ENCODE measurements at regions not wholly inside any gene's neighbourhood (a gene's known extent, or its start where the extent isn't known, plus 50 kb on each side); places are given as distances from the start of the nearest gene placed in this dataset.

DNA sequence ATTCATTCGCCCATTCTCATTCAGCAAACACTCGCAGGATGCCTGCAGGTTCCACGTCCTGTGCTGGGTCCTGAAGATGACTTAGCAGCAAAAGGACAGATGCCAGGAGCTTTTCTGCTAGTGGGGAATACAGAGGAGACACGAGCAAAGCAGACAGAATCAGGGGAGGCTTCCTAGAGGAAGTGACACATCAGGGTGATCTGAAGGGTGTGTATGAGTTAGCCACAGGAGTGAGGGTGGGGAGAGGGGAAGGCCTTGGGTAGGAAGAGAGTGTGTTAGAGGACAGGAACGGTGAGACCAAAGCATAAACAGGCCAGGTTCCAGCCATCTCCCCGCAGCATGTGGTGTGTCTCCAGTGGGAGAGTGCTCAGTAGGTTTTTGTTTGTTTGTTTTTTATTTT is 73.4 kb upstream of the GTSF1L start:
- TF ChIP-seq, protein P1, sequence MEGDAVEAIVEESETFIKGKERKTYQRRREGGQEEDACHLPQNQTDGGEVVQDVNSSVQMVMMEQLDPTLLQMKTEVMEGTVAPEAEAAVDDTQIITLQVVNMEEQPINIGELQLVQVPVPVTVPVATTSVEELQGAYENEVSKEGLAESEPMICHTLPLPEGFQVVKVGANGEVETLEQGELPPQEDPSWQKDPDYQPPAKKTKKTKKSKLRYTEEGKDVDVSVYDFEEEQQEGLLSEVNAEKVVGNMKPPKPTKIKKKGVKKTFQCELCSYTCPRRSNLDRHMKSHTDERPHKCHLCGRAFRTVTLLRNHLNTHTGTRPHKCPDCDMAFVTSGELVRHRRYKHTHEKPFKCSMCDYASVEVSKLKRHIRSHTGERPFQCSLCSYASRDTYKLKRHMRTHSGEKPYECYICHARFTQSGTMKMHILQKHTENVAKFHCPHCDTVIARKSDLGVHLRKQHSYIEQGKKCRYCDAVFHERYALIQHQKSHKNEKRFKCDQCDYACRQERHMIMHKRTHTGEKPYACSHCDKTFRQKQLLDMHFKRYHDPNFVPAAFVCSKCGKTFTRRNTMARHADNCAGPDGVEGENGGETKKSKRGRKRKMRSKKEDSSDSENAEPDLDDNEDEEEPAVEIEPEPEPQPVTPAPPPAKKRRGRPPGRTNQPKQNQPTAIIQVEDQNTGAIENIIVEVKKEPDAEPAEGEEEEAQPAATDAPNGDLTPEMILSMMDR (IDR thresholded peaks at IDR 0.05; ENCODE audit: poor library complexity) = no peak
- no peak for TF ChIP-seq EZH2 (IDR thresholded peaks at IDR 0.05; ENCODE audit: borderline replicate concordance)
- no peak for TF ChIP-seq EZH2phosphoT487 (IDR thresholded peaks at IDR 0.05; ENCODE audit: low read depth, severe bottlenecking, unreplicated experiment)
